Neural crest cell (in vitro differentiated cells): ENCODE measurements at regions not wholly inside any gene's neighbourhood (a gene's known extent, or its start where the extent isn't known, plus 50 kb on each side); places are given as distances from the start of the nearest gene placed in this dataset.

Source experiments
- DNase-seq: peaks from one replicate; pipeline ENCODE4 v3.0.0; 2021; ENCODE audit warnings: low read depth, mixed read lengths, low spot score
- H3K27ac Mint-ChIP-seq: one replicate; pipeline ENCODE4 v1.8.0; 2021; ENCODE audit warnings: mild to moderate bottlenecking, mixed read lengths; ENCODE audit not compliant: unreplicated experiment
- H3K27me3 Mint-ChIP-seq: 2 replicates; pipeline ENCODE4 v1.8.0; 2021; ENCODE audit warnings: low read depth, mild to moderate bottlenecking, mixed read lengths
- H3K36me3 Mint-ChIP-seq: 2 replicates; pipeline ENCODE4 v1.8.0; 2021; ENCODE audit warnings: low read depth, mild to moderate bottlenecking, mixed read lengths
- H3K4me1 Mint-ChIP-seq: 2 replicates; pipeline ENCODE4 v1.8.0; 2021; ENCODE audit warnings: mixed read lengths
- H3K4me3 Mint-ChIP-seq: one replicate; pipeline ENCODE4 v1.8.0; 2021; ENCODE audit warnings: mild to moderate bottlenecking, mixed read lengths
- H3K9me3 Mint-ChIP-seq: 2 replicates; pipeline ENCODE4 v1.8.0; 2021; ENCODE audit warnings: mixed read lengths
- TF ChIP-seq, protein P1 (sequence below): fragments of 200-600 bp; sonication (generic); conservative IDR thresholded peaks from 2 replicates; pipeline ENCODE4 v1.5.0; 2021; ENCODE audit warnings: antibody characterized with exemption, mild to moderate bottlenecking

DNA sequence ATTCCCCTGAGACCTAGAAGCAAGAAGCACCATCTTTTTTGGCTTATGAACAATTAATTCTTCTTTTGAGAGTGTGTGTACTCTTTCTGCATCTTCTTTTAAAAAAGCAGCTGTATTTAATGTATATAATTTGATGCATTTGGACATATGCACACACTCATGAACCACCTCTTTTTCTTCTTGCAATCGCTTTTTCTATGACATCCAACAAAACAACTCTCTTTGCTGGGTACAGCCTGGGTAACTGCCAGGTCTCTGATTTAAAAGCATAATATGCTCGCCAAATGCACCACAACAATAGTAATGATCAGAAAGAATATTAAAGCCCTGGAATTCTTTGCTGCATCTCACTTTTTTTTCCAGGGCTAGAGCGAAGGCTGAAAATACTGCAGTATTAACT is 97.3 kb downstream of the HAPSTR1 start:
- Mint-ChIP-seq H3K4me1 (no peaks in the 10 kb centered on the region), H3K9me3 (no peaks in the 10 kb centered on the region), H3K36me3 (no peaks in the 10 kb centered on the region), H3K4me3 (no peak overlapping the region), H3K27me3 (no peaks in the 10 kb centered on the region), H3K27ac (no peak overlapping the region)
- TF ChIP-seq, protein P1, sequence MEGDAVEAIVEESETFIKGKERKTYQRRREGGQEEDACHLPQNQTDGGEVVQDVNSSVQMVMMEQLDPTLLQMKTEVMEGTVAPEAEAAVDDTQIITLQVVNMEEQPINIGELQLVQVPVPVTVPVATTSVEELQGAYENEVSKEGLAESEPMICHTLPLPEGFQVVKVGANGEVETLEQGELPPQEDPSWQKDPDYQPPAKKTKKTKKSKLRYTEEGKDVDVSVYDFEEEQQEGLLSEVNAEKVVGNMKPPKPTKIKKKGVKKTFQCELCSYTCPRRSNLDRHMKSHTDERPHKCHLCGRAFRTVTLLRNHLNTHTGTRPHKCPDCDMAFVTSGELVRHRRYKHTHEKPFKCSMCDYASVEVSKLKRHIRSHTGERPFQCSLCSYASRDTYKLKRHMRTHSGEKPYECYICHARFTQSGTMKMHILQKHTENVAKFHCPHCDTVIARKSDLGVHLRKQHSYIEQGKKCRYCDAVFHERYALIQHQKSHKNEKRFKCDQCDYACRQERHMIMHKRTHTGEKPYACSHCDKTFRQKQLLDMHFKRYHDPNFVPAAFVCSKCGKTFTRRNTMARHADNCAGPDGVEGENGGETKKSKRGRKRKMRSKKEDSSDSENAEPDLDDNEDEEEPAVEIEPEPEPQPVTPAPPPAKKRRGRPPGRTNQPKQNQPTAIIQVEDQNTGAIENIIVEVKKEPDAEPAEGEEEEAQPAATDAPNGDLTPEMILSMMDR: no peak
- DNase-seq: no peak

DNA sequence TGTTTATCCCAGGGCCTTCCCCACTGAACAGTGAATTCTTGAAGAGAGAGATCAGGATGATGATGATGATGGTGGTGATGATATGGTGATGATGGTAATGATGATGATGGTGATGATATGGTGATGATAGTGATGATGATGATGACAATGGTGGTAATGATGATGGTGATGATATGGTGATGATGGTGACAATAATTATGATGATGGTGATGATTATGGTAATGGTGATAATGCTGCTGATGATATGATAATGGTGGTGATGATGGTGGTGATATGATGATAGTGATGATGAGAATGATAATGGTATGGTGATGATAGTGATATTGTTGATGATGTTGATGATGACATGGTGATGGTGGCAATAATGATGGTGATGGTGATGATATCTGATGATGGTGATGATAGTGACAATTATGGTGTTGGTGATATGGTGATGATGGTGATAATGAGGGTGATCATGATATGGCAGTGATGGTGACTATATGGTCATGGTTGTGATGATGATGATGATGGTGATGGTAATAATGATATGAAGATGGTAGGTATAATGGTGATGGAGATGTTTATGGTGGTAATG is 99.9 kb downstream of the HAPSTR1 start:
- no peaks in the 10 kb centered on the region for H3K36me3 Mint-ChIP-seq
- TF ChIP-seq, protein P1: no peak
- no peak overlapping the region for H3K27ac Mint-ChIP-seq
- H3K4me3 Mint-ChIP-seq: no peak overlapping the region
- no peaks in the 10 kb centered on the region for H3K9me3 Mint-ChIP-seq
- no peaks in the 10 kb centered on the region for H3K4me1 Mint-ChIP-seq
- DNase-seq: no peak
- H3K27me3 Mint-ChIP-seq: no peaks in the 10 kb centered on the region

GRCh38 chr16:9192746-9193145 is 101.3 kb downstream of the HAPSTR1 start:
- H3K27ac Mint-ChIP-seq: no peak overlapping the region
- H3K36me3 Mint-ChIP-seq: no peaks in the 10 kb centered on the region
- H3K27me3 Mint-ChIP-seq: no peaks in the 10 kb centered on the region
- H3K4me1 Mint-ChIP-seq: no peaks in the 10 kb centered on the region
- no peaks in the 10 kb centered on the region for H3K9me3 Mint-ChIP-seq
- DNase-seq: no peak
- TF ChIP-seq, protein P1: no peak
- H3K4me3 Mint-ChIP-seq: no peak overlapping the region

DNA sequence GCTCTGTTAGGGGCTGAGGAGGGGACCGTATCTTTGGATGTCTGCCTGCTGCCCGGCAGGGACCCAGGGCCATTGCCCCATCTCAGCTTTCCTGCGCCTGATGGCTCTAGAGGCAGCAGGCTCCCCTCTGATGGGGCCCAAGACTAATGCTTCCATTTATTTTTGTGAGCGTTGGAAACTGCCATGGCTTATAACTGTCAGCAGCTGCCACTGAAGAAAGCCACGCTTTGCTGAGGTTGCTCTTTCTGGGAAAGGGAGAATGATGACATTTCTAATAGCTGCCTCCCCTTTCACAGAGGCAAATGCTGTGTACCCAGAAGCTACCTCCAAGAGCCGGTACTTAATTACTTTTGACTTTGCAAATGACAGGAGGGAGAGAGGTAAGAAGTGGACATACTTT is 103.8 kb downstream of the HAPSTR1 start:
- Mint-ChIP-seq H3K27me3 (peaks cover 4% of the 10 kb centered on the region), H3K9me3 (no peaks in the 10 kb centered on the region), H3K4me3 (no peak overlapping the region), H3K4me1 (no peaks in the 10 kb centered on the region), H3K27ac (no peak overlapping the region), H3K36me3 (no peaks in the 10 kb centered on the region)
- TF ChIP-seq, protein P1: no peak
- no peak for DNase-seq

GRCh38 chr16:9197957-9198661 is 106.7 kb downstream of the HAPSTR1 start:
- Mint-ChIP-seq H3K9me3 (no peaks in the 10 kb centered on the region), H3K27me3 (peaks cover 4% of the 10 kb centered on the region), H3K36me3 (no peaks in the 10 kb centered on the region), H3K27ac (peak overlapping the region; percentile 35), H3K4me1 (no peaks in the 10 kb centered on the region), H3K4me3 (no peak overlapping the region)
- TF ChIP-seq, protein P1: no peak
- DNase-seq: no peak
